ENCODE measurements at regions not wholly inside any gene's neighbourhood (a gene's known extent, or its start where the extent isn't known, plus 50 kb on each side); places are given as distances from the start of the nearest gene placed in this dataset.

DNA sequence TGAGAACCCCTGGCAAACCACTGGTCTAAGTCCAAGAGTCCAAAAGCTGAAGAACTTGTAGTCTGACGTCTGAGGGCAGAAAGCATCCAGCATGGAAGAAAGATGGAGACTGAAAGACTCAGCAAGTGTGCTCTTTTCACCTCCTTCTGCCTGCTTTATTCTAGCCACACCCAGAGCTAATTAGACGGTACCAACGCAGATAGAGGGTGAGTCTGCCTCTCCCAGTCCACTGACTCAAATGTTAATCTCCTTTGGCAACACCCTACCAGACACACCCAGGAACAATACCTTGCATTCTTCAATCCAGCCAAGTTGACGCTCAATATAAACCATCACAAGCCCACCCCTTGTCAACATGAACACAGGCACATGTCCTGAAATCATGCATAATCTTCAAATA, 155.1 kb downstream of the CCDC59 start:
- no peaks in the 10 kb centered on the region for H3K36me3 Mint-ChIP-seq (ENCODE audit: insufficient read depth in 2 of 2)

GRCh38 chr12:82187595-82187994, 170.6 kb downstream of the CCDC59 start:
- no peak for ATAC-seq (replicated peaks in 1 of 2)
- no peak for DNase-seq
- H3K4me1 Mint-ChIP-seq (ENCODE audit: low read depth): no peaks in the 10 kb centered on the region
- peaks cover 0 to 1% of the 10 kb centered on the region in 2 donors for H3K36me3 Mint-ChIP-seq (ENCODE audit: insufficient read depth in 2 of 2)
- peaks cover 8 to 11% of the 10 kb centered on the region in 2 donors for H3K9me3 Mint-ChIP-seq
- no peaks in the 10 kb centered on the region for H3K27me3 Mint-ChIP-seq (ENCODE audit: low read depth)
- no peak overlapping the region for H3K27ac Mint-ChIP-seq
- H3K4me3 Mint-ChIP-seq: no peak overlapping the region

More for the DNA sequence above, 155.1 kb downstream of the CCDC59 start:
- Mint-ChIP-seq H3K4me3 (no peak overlapping the region), H3K4me1 (ENCODE audit: low read depth) (no peaks in the 10 kb centered on the region), H3K27me3 (ENCODE audit: low read depth) (no peaks in the 10 kb centered on the region), H3K9me3 (peaks cover 6 to 8% of the 10 kb centered on the region in 2 donors), H3K27ac (no peak overlapping the region)
- ATAC-seq (replicated peaks in 1 of 2) (no peak), DNase-seq (no peak)

- H3K36me3 Mint-ChIP-seq (ENCODE audit: insufficient read depth in 2 of 2): peaks cover 0 to 1% of the 10 kb centered on the region in 2 donors
- H3K27me3 Mint-ChIP-seq (ENCODE audit: low read depth): no peaks in the 10 kb centered on the region
- H3K4me3 Mint-ChIP-seq: no peak overlapping the region
- no peak for DNase-seq
- no peak for ATAC-seq (replicated peaks in 1 of 2)
- H3K4me1 Mint-ChIP-seq (ENCODE audit: low read depth): no peaks in the 10 kb centered on the region
- H3K27ac Mint-ChIP-seq: no peak overlapping the region
- H3K9me3 Mint-ChIP-seq: peaks cover 8 to 11% of the 10 kb centered on the region in 2 donors
Observed at GRCh38 chr12:82187011-82187410, 171.2 kb downstream of the CCDC59 start.

- Mint-ChIP-seq H3K4me1 (ENCODE audit: low read depth) (no peaks in the 10 kb centered on the region), H3K4me3 (no peak overlapping the region), H3K36me3 (ENCODE audit: insufficient read depth in 2 of 2) (peaks cover 0 to 1% of the 10 kb centered on the region in 2 donors), H3K27me3 (ENCODE audit: low read depth) (no peaks in the 10 kb centered on the region), H3K27ac (no peak overlapping the region), H3K9me3 (peaks cover 8 to 11% of the 10 kb centered on the region in 2 donors)
- DNase-seq (no peak), ATAC-seq (replicated peaks in 1 of 2) (no peak)
Observed at GRCh38 chr12:82186282-82186681, 171.9 kb downstream of the CCDC59 start.

GRCh38 chr12:82184844-82185243, 173.3 kb downstream of the CCDC59 start:
- no peak for DNase-seq
- Mint-ChIP-seq H3K4me1 (ENCODE audit: low read depth) (no peaks in the 10 kb centered on the region), H3K9me3 (peaks cover 6 to 9% of the 10 kb centered on the region in 2 donors), H3K4me3 (no peak overlapping the region), H3K27ac (no peak overlapping the region), H3K36me3 (ENCODE audit: insufficient read depth in 2 of 2) (peaks cover 0 to 1% of the 10 kb centered on the region in 2 donors), H3K27me3 (ENCODE audit: low read depth) (no peaks in the 10 kb centered on the region)
- no peak for ATAC-seq (replicated peaks in 1 of 2)

- ATAC-seq (replicated peaks in 1 of 2): no peak
- no peaks in the 10 kb centered on the region for H3K4me1 Mint-ChIP-seq (ENCODE audit: low read depth)
- H3K27me3 Mint-ChIP-seq (ENCODE audit: low read depth): no peaks in the 10 kb centered on the region
- H3K36me3 Mint-ChIP-seq (ENCODE audit: insufficient read depth in 2 of 2): no peaks in the 10 kb centered on the region
- H3K4me3 Mint-ChIP-seq: no peak overlapping the region
- peaks cover 2 to 3% of the 10 kb centered on the region in 2 donors for H3K9me3 Mint-ChIP-seq
- no peak overlapping the region for H3K27ac Mint-ChIP-seq
- no peak for DNase-seq
Observed at GRCh38 chr12:82182601-82183190, 175.5 kb downstream of the CCDC59 start.

DNA sequence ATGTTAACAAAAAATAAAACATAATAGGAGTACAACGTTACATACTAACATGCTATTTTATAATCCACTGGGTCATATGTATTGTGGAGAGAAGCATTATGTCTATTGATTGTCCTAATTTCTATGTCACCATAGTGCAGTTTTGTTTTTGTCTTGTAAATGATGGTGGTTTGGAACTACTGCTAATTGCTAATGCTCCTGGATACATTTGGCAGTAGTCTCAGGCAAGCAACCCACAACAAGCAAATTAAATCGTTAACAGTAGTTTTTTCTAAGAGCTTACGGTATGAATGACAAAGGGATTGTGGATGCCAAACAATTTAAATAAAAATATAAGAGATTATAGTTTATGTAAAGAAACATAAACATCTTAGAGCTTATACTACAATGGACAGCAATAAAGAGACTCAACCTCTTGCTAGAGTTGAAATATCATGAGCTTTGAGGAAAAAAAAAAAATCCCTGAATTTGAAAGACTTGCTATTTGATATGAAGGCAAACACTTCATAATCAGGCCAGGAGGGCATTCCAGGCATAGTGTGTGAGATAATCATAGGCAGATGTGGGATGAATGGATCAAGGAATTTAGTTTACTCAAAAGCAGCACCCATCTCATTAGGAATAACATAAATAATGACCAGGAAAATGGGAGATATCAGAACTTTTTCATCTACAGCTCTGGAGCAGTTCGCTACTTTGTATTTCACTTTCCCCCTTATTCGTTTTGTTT, 181.3 kb downstream of the CCDC59 start:
- H3K4me3 Mint-ChIP-seq: no peak overlapping the region
- DNase-seq: no peak
- no peaks in the 10 kb centered on the region for H3K27me3 Mint-ChIP-seq (ENCODE audit: low read depth)
- no peak overlapping the region for H3K27ac Mint-ChIP-seq
- no peaks in the 10 kb centered on the region for H3K4me1 Mint-ChIP-seq (ENCODE audit: low read depth)
- H3K9me3 Mint-ChIP-seq: peaks cover 2% of the 10 kb centered on the region in 2 donors
- no peaks in the 10 kb centered on the region for H3K36me3 Mint-ChIP-seq (ENCODE audit: insufficient read depth in 2 of 2)
- no peak for ATAC-seq (replicated peaks in 1 of 2)

DNA sequence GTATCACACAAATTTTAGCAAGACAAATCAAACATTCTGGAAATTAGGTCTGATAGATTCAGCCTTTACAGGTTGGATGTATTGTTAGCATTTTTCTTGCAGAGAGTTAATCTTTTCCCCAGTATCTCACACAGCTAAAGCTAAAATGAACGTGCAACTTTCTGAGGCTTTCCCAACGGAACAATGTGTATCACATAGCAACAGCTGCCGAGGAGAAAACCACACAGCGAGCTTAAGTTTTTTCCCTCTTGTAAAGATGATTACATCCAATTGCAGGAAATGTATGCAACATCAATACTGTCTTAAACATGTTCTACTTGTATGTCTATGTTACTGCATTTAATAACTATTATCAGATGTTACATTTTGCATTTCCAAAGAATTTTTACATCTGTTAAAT, 182.2 kb downstream of the CCDC59 start:
- H3K4me3 Mint-ChIP-seq: no peak overlapping the region
- H3K9me3 Mint-ChIP-seq: peaks cover 2% of the 10 kb centered on the region in 2 donors
- DNase-seq (no peak), ATAC-seq (replicated peaks in 1 of 2) (no peak)
- no peak overlapping the region for H3K27ac Mint-ChIP-seq
- H3K4me1 Mint-ChIP-seq (ENCODE audit: low read depth): no peaks in the 10 kb centered on the region
- no peaks in the 10 kb centered on the region for H3K36me3 Mint-ChIP-seq (ENCODE audit: insufficient read depth in 2 of 2)
- no peaks in the 10 kb centered on the region for H3K27me3 Mint-ChIP-seq (ENCODE audit: low read depth)

- H3K4me1 Mint-ChIP-seq (ENCODE audit: low read depth): no peaks in the 10 kb centered on the region
- H3K4me3 Mint-ChIP-seq: no peak overlapping the region
- no peak overlapping the region for H3K27ac Mint-ChIP-seq
- no peaks in the 10 kb centered on the region for H3K36me3 Mint-ChIP-seq (ENCODE audit: insufficient read depth in 2 of 2)
- ATAC-seq (replicated peaks in 1 of 2) (no peak), DNase-seq (no peak)
- H3K9me3 Mint-ChIP-seq: peaks cover 2% of the 10 kb centered on the region in 2 donors
- no peaks in the 10 kb centered on the region for H3K27me3 Mint-ChIP-seq (ENCODE audit: low read depth)
Observed at GRCh38 chr12:82174936-82175335, 183.3 kb downstream of the CCDC59 start.

- H3K36me3 Mint-ChIP-seq (ENCODE audit: insufficient read depth in 2 of 2): no peaks in the 10 kb centered on the region
- peaks cover 2% of the 10 kb centered on the region in 2 donors for H3K9me3 Mint-ChIP-seq
- no peak for DNase-seq
- H3K27ac Mint-ChIP-seq: no peak overlapping the region
- no peaks in the 10 kb centered on the region for H3K27me3 Mint-ChIP-seq (ENCODE audit: low read depth)
- H3K4me1 Mint-ChIP-seq (ENCODE audit: low read depth): no peaks in the 10 kb centered on the region
- no peak for ATAC-seq (replicated peaks in 1 of 2)
- no peak overlapping the region for H3K4me3 Mint-ChIP-seq
Observed at GRCh38 chr12:82174383-82174782, 183.8 kb downstream of the CCDC59 start.

- H3K27ac Mint-ChIP-seq: no peak overlapping the region
- H3K36me3 Mint-ChIP-seq (ENCODE audit: insufficient read depth in 2 of 2): no peaks in the 10 kb centered on the region
- H3K4me3 Mint-ChIP-seq: no peak overlapping the region
- H3K27me3 Mint-ChIP-seq (ENCODE audit: low read depth): no peaks in the 10 kb centered on the region
- H3K9me3 Mint-ChIP-seq: no peaks in the 10 kb centered on the region
- no peaks in the 10 kb centered on the region for H3K4me1 Mint-ChIP-seq (ENCODE audit: low read depth)
- DNase-seq (no peak), ATAC-seq (replicated peaks in 1 of 2) (no peak)
Observed at GRCh38 chr12:82149045-82149444, 209.1 kb downstream of the CCDC59 start.

- Mint-ChIP-seq H3K4me1 (ENCODE audit: low read depth) (no peaks in the 10 kb centered on the region), H3K9me3 (peaks cover 0 to 2% of the 10 kb centered on the region in 2 donors), H3K4me3 (no peak overlapping the region), H3K27ac (no peak overlapping the region), H3K27me3 (ENCODE audit: low read depth) (no peaks in the 10 kb centered on the region), H3K36me3 (ENCODE audit: insufficient read depth in 2 of 2) (no peaks in the 10 kb centered on the region)
- DNase-seq: no peak
- ATAC-seq (replicated peaks in 1 of 2): no peak
Observed at GRCh38 chr12:82146740-82147139, 211.4 kb downstream of the CCDC59 start.

GRCh38 chr12:82144505-82144904, 213.7 kb downstream of the CCDC59 start:
- ATAC-seq (replicated peaks in 1 of 2) (no peak), DNase-seq (no peak)
- Mint-ChIP-seq H3K36me3 (ENCODE audit: insufficient read depth in 2 of 2) (no peaks in the 10 kb centered on the region), H3K9me3 (peaks cover 0 to 2% of the 10 kb centered on the region in 2 donors), H3K27ac (no peak overlapping the region), H3K27me3 (ENCODE audit: low read depth) (no peaks in the 10 kb centered on the region), H3K4me1 (ENCODE audit: low read depth) (no peaks in the 10 kb centered on the region), H3K4me3 (no peak overlapping the region)

DNA sequence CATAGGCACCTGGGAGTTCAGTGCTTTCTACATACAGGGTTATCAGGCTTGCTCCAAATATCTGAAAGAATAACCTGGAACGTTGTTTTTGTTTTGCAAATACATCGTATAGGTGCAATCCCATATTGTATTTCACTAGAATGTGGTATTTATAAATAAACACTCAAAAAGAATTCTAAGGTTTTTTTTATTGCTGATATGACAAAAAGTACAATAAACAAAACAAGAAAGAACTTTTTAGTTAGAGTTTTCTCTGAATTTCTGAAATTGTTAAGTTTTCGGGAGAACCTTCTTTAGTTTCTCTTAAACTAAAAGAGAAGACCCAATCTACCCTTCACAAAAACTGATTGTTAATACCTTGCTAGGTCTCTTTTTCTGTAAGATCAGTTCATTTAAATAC, 225.8 kb downstream of the CCDC59 start:
- Mint-ChIP-seq H3K9me3 (peaks cover 0 to 10% of the 10 kb centered on the region in 2 donors), H3K36me3 (ENCODE audit: insufficient read depth in 2 of 2) (peaks cover 0 to 2% of the 10 kb centered on the region in 2 donors), H3K4me3 (no peak overlapping the region), H3K4me1 (ENCODE audit: low read depth) (no peaks in the 10 kb centered on the region), H3K27ac (no peak overlapping the region), H3K27me3 (ENCODE audit: low read depth) (no peaks in the 10 kb centered on the region)
- ATAC-seq (replicated peaks in 1 of 2) (no peak), DNase-seq (no peak)
